HuH-7.5 (cell line): ENCODE measurements at regions not wholly inside any gene's neighbourhood (a gene's known extent, or its start where the extent isn't known, plus 50 kb on each side); places are given as distances from the start of the nearest gene placed in this dataset.
"Not testable (repeated sequence)": the region's sequence is repeated elsewhere in the genome, so short reads cannot be mapped to it uniquely, and the experiment has no call there.

Experiments used
- DNase-seq: peaks from one replicate; pipeline ENCODE4 v3.0.0; 2011; ENCODE audit warnings: low spot score

DNA sequence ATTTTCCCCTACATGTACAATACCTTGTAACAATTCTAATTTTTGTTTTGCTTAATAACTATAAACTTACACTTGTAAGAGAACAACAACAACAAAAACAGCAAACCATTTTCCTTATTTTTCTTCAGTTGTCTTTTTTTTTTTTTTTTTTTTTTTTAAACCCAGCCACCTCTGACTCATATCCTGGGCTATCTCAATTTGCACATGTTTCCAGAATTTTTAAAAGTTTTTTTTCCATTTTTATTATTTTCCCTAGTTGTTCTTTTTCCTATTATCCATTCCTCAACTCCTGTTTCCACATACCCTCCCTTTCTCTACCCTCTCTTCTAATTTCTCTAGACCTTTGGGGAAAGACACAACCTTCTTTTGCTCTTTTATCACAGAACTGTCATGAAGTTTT lies 112.5 kb downstream of the EFEMP1 start:
- no peak for DNase-seq

DNA sequence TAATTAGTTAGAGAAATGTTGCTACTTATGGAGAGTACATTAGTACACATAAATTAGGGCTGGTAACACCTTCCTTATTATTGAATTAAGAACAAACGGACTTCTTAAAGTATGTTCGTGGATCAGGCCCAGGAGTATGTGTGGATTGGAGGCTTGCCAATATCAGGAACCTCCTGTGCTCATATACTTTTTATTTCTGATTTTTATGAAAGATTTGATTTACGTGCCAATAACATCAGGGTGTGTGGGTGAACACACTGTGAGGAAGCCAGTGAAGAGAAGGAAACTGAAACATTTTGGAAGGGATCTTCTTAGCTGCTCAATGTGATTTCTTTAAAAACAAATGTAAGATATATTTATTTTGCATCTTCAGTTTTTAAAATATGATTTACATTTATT lies 113.0 kb downstream of the EFEMP1 start:
- no peak for DNase-seq

- DNase-seq, result no peak
Observed at GRCh38 chr2:55809875-55810621, 113.5 kb downstream of the EFEMP1 start.

DNA sequence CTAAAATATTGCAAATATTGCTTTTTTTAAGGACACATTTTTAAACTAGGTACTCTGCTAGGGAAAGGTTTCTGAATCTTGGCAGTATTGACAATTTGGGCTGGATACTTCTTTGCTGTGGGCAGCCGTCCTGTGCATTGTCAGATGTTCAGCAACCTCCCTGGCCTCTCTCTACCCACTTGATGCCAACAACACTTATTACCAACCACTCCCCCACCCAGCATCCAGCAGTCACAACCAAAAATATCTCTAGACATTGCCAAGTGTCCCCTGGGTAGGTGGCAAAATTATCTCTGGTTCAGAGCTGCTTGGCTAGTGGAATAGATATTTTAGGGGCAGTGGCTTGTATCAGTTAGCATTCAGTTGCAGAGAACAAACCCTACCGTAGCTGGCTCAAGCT lies 114.3 kb upstream of the PNPT1 start:
- no peak for DNase-seq

DNA sequence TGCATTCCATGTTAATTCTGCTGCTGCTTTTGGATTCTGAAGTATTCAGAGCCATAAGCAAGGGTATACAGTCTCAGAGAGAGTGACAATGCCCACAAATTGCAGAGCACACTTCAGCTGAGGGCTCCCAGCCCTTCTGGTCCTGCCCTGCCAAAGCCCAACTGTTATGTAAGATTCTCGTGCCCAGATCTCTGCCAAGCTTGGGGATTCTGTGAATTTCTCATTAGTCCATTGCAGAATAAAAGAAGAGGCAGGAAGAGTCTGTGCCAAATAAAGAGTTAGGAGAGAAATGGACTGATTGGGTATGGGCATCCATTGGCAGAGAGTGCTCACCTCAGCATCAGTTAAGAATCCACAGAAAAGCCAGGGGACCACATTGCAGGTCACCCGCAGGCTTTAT lies 112.0 kb upstream of the PNPT1 start:
- no peak for DNase-seq

DNA sequence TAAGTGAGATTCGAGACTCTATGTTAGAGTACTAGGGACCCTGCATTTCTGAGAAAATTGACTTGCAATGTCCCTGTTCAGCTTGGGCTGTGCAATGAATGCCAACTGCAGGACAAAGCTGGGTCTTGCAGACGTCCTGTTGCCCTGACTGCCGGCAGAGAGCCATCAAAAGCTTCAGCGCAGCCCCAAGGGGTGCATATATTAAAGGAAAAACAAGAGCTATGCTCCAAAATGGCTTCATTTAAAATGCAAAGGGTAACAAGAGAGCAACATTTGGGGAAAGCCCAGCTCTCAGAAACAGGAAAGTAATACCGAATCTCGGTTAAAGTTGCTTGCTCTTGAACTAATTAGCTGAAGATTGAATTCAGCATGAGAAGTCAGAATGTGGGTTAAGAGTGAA lies 110.9 kb upstream of the PNPT1 start:
- no peak for DNase-seq

DNA sequence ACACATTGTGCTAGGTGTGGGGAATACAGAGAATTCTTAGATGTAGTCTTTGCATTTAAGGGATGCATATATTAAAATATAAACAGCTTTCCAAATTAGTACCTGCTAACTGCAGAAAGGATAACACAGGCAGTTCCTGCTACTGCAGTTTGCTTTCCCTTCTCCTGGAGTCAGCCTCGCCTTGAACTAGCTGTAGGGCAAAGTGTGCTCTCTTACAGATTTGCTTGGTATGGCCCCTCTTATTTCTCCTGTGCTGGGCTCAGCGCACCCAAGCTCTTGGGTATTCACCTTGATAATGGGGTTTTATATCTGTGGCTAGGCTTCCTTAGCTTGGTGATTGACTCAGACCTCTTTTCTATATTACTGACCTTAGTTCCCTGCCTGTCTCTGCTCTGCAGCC lies 108.4 kb upstream of the PNPT1 start:
- no peak for DNase-seq

DNA sequence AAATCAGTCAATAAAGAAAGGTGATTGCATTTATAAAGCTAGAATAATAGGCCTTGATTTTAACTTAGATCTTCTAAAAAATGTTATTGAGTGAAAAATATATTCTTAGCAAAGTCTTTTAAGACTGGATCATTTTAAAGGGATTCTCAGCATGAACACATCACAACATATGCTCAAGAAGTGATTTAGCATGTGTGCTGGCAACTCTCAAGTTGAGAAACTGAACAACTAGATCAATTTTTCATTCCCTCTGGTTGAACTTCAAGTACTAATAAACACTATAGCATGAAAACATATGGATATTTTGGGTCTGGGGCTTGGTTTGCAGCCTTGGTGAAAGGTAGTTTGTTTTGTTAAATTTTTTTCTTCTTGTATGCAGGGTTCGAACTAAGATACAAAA lies 107.8 kb upstream of the PNPT1 start:
- no peak for DNase-seq

DNA sequence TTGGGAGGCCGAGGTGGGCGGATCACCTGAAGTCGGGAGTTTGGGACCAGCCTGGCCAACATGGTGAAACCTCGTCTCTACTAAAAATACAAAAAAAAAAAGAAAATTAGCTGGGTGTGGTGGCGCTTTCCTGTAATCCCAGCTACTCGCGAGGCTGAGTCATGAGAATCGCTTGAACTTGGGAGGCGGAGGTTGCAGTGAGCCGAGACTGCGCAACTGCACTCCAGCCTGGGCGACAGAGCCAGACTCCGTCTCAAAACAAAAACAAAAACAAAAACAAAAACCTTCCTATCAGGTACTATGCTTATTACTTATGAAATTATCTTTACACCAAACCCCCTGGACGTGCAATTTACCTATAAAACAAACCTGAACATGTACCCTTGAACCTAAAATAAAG lies 106.0 kb upstream of the PNPT1 start:
- DNase-seq, result not testable (repeated sequence)

GRCh38 chr2:55796121-55796520 lies 102.5 kb upstream of the PNPT1 start:
- DNase-seq, result no peak

- not testable (repeated sequence) for DNase-seq
Observed at GRCh38 chr2:55793602-55794001, 100.0 kb upstream of the PNPT1 start.

DNA sequence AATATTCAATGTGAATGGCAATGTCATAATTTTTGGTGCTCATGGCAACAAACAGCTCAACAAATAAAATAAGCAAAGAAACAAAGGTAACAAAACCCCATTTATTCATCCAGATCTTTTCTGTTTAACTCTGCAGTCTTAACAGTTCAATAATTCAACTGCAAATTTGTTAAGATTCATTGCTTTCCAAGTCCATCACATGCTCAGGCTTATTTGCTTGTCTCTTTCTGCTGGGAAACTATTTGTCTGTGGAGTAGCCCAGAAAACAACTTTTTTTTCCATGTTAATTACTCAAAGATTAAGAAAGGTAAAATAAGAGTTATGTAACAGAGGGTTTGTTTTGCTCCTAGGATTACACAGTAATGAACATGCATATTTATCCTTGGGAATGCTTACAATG lies 92.6 kb upstream of the PNPT1 start:
- no peak for DNase-seq

GRCh38 chr2:55783751-55784150 lies 90.1 kb upstream of the PNPT1 start:
- not testable (repeated sequence) for DNase-seq

- DNase-seq, result no peak
Observed at GRCh38 chr2:55782528-55783173, 89.0 kb upstream of the PNPT1 start.

DNA sequence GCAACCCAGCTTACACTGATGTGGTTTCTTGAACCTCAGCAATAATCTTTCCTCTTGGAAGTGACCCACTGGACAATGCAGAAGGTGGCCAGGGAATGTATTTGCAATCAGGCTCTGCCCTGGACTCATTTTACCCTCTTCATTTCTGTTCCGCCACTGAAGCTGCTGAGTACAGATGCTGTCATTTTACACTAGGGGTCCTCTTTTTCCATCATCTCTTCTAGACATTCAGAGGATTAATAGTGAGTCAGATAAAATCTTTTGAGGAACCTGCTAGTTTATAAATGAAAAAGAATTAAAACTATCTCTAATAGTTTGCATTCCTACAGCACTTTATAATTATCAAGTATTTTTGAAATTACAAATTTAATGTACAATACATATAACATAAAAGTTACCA lies 87.9 kb upstream of the PNPT1 start:
- no peak for DNase-seq

GRCh38 chr2:55780697-55781096 lies 87.1 kb upstream of the PNPT1 start:
- DNase-seq, result no peak

DNA sequence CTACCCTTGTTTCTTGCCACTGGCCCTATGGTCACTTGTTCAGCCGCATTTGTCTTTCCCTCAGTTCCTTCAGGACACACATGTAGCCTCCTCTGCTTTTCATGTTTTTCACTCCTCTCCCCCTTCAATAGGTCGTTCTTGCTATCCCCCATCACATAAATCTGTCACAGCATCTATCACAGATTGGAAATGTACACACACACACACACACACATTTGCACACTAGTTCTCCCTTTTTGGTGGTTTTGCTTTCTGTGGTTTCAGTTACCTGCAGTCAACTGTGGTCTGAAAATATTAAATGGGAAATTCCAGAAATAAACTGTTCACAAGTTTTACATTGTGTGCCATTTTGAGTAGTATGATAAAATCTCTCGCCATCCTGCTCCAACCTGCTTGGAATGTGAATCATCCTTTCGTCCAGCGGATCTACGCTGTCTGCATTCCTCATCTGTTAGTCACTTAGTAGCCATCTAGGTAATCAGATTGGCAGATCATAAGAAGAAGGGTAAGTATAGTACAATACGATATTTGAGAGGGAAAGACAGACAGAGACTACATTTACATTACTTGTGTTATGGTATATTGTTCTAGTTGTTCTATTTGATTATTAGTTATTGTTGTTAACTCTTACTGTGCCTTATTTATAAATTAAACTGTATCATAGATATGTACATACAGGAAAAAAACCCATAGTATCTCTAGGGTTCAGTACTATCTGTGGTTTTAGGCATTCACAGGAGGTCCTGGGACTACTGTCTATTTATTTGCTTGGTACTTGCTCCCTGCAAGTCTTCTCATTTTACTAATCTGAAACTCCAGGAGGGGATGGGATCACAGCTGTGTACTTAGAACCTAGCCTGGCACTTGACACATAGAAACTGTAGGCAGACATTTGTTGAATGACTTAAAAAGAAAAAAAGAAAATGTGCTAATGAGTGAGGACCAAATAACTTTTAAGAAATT lies 86.1 kb upstream of the PNPT1 start:
- DNase-seq, result no peak

DNA sequence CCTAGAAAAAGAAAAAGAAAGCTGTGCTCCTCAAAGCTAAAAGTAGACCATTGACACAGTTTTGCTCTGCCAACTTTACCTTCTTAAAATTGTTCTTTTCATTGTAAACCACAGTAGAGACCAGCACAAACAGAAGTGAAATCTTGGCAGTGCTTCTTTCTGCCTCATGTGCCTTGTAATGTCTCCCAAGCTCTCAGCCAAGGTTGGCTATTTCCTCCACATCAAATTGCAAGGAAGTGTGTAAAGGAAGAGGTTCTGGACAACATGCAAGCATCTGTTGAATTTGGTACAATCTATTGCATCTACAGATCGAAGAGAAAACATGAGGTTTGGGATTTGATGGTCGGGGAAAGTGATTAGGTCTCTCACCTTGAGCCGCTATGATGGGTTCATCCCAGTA lies 83.3 kb upstream of the PNPT1 start:
- DNase-seq, result no peak

DNA sequence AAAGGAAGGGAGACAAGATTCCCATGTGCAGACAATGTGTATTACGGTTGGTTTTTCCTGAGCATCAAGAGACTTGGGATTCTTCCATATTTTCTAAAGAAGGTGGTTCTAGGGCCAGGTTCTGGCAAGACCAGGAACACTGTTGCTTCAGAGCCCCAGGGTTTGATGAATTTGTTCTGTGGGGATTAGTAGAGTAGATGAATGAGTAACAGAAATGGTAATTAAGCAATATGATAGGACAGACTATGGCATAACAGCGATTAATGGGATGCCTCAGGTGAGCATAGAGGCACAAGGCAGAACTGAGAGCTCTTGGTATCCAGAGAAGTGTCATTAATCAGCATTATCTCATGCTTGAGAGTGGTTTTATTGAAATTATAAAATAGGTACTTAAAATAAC lies 82.8 kb upstream of the PNPT1 start:
- DNase-seq, result no peak

DNA sequence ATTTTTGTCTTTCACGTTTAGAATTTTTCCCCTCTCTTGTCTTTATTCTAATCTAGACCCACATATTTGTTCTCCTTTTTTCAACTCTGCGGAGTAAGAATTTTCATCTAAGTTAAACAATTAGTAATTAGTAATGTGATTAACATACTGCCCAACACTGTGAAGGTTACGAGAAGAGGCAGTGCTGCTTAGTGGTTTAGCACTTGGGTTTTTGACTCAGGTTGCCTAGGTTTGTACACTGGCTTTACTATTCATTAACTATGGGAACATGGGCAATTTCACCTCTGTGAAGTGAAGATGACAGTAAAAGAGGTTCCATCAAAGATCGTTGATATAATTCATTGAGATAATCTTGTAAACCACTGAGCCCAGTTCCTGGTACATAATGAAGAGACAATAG lies 82.2 kb upstream of the PNPT1 start:
- no peak for DNase-seq

DNA sequence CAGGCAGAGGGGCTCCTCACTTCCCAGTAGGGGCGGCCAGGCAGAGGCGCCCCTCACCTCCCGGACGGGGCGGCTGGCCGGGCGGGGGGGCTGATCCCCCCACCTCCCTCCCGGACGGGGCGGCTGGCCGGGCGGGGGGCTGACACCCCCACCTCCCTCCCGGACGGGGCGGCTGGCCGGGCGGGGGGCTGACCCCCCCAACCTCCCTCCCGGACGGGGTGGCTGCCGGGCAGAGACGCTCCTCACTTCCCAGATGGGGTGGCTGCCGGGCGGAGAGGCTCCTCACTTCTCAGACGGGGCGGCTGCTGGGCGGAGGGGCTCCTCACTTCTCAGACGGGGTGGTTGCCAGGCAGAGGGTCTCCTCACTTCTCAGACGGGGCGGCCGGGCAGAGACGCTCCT lies 80.0 kb upstream of the PNPT1 start:
- not testable (repeated sequence) for DNase-seq

DNA sequence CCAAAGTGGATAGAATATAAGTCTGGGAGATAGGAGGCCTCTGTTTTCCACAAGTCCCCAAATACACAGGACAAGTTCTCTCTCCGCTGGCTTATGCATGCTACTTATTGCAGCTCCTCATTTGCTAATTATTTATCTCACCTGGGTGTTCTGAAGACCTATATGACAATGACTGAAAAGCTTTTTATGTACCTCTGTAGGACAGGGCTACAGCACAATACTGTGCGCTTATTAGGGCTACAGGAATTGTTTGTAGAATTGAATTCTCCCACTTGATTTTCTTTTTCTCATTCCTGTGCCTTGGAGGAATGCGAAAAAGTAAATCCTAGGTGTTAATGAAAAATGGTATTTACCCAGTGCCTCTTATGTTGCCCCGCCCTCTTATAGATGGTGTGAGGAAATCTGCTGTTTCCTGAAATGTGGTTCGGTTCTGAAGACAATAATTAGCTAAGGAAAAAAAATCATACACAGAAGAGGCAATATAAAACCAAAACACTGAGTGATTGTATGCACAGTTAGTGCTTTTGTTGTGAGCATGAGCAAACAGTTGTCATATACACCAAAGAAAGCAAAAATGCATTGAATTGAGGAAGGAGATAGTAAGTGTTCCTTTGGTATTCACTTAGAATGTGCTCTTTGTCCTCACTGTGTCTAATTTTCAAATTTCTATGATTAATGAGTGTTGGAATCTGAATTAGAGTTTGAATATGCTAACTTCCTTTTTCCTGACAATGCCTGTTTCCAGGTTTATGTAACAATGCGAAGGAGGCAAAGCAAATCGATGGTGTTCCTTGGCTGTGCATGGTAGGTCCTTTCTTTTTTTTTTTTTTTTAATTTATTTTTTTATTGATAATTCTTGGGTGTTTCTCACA lies 78.7 kb upstream of the PNPT1 start:
- no peak for DNase-seq
